Activated T-cell treated with anti-CD3 and anti-CD28 coated beads, Interleukin-2, amount 50 U/mL, for 48 hours (primary cell): ENCODE measurements at regions not wholly inside any gene's neighbourhood (a gene's known extent, or its start where the extent isn't known, plus 50 kb on each side); places are given as distances from the start of the nearest gene placed in this dataset.
"Not testable (repeated sequence)": the region's sequence is repeated elsewhere in the genome, so short reads cannot be mapped to it uniquely, and the experiment has no call there.

Experiments
- DNase-seq, 2 experiments: peaks; one replicate each; pipeline ENCODE4 v3.0.0-alpha.2; 2020

- no peak for DNase-seq
These were observed 693.5 kb upstream of the EEF2KMT start for GRCh38 chr16:5791011-5791657.

DNA sequence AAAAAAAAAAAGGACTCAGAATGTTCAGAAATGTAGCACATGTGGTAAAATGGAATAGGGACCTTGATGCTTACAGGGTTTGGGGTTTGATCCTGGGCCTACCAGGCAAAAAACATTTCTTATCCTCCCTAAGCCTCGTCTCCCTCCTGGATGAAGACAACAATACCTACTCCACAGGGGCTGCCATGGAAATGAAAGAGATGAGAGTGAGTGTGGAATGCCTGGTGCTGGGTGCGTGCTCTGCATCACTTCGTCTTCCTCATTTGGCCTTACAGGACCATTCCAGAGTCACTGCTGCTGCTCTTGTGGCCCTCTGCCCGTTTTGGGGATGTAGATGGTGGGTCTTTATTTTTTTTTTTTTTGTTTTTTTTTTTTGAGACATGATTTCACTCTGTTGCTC is 692.9 kb upstream of the EEF2KMT start:
- DNase-seq = no peak

- no peak for DNase-seq
These were observed 691.4 kb upstream of the EEF2KMT start for GRCh38 chr16:5789033-5789432.

DNA sequence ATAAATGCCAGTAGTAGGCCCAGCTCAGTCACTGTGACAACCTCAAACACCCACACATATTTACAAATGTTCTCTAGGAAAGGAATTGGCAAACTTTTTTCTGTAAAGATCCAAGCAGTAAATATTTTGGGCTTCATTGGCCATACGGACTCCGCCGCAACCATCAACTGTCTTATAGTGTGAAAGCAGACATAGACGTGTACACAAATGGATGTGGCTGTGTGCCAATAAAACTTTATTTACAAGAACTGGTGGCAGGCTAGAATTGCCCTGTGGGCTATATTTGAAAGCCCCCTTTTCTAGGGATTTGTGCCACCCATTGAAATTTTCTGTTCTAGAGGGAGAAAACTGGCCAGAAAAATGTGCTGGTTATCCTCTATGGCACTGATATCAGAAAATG is 683.8 kb upstream of the EEF2KMT start:
- no peak for DNase-seq

DNA sequence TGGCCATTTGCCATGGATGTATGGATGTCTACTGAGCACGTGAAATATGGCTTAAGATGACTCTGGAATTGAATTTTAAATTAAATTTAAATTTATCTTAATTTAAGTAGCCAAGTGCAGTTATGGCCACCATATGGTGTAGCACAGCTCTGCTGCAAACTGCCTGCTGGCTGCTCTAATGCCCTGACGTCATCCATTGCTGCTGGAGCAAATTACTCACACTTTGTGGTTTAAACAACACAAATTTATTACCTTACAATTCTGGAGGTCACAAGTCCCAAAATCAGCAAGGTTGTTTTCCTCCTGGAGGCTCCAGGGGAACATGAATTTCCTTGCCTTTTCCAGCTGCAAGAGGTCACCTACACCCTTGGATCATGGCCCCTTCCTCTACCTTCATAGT is 679.3 kb upstream of the EEF2KMT start:
- DNase-seq = no peak

GRCh38 chr16:5775916-5776315 is 678.3 kb upstream of the EEF2KMT start:
- DNase-seq = no peak

DNA sequence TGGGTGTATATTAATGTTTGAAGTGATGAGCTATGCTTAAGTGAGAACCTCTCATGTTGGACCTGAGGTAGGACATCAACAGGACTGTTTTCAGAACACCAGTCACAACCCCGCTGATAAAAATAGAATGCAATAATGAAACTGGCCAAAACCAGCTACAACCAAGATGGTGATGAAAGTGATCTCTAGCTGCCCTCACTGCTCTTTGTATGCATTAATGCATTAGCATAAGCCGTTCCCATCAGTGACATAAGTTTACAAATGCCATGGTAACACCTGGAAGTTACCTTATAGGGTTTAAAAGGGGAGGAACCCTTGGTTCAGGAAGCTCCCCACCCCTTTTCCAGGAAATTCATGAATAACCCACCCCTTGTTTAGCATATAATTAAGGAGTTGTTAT is 672.5 kb upstream of the EEF2KMT start:
- no peak for DNase-seq

DNA sequence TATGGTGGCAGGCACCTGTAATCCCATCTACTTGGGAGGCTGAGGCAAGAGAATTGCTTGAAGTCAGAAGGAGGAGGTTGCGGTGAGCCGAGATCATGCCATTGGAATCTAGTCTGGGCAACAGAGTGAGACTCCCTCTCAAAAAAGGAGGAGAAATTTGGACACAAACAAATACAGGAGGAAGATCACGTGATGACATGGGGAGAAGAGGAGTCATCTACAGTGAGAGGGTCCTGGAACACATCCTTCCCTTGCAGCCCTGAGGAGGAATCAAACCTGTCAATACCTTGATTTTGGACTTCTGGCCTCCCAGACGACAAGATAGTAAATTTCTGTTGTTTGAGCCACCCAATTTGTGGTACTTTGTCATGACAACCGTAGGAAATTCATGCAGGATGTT is 671.9 kb upstream of the EEF2KMT start:
- no peak for DNase-seq

GRCh38 chr16:5768445-5768844 is 670.9 kb upstream of the EEF2KMT start:
- no peak for DNase-seq

DNA sequence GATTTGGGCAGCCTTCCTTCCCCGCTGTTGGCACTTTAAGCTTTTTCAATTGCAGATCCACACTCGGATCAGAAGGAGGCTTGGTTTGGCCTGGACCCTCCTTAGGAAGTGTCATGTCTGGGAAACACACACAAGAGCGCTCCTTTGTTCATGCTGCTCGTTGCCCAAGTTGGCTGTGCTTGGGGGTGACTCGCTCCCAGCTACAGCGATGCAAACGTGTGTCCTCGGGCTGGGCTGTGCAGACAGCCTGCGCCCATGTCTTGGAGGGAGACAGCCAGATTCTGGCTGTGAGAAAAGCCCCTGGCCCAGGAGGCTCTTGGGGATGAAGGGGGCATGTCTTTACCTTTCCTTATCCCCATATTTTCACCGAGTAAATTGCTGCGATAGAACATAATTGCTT is 665.6 kb upstream of the EEF2KMT start:
- no peak for DNase-seq

DNA sequence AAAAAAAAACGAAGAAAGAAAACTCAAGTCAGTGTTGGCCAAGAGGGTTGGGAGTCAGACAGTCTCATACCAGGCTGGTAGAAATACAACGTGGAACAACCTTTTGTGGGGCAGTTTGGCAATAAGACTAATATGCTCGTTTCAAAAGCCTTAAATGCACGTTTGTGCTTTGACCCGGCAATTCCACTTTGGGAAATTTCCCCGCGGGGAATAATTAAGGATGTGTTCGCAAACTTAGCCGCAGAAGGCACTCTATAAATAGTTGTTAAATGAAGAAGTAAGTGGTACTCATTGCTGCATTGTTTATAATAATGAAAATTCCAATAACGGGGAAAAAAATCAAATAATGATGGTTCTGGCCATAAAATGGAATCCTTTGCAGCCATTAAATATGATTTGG is 664.8 kb upstream of the EEF2KMT start:
- DNase-seq = no peak

DNA sequence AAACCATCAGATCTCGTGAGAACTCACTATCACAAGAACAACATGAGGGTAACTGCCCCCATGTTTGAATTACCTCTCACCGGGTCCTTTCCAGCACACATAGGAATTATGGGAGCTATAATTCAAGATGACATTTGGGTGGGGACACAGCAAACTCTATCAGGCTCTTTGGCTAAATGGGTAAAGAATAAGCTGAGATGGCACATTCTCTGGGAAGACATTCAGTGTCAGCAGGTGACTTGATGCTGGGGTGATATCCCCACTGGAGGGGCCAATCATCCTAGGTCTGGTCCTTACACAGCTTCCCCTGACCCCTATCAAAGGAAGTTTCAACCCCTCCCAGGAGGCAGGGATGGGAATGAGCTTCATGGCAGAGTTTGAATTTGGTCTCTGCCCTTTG is 664.0 kb upstream of the EEF2KMT start:
- no peak for DNase-seq

GRCh38 chr16:5758281-5758680 is 660.7 kb upstream of the EEF2KMT start:
- DNase-seq = no peak

DNA sequence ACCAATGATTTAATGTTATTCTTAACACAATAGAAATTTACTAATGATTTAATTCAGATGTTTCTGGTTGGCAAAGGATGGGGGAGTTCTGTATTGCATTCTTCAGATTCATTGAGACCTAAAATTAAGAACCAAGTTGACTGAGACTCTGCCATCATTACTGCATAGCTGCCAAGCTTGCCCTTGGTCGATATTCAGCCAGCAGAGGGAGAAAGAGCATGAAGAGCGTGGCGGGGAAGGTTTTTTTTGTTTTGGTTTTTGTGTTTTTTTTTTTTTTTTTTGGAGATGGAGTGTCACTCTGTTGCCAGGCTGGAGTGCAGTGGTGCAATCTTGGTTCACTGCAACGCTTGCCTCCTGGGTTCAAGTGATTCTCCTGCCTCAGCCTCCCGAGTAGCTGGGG is 659.4 kb upstream of the EEF2KMT start:
- DNase-seq = no peak

- DNase-seq = no peak
These were observed 655.8 kb upstream of the EEF2KMT start for GRCh38 chr16:5753381-5753780.

DNA sequence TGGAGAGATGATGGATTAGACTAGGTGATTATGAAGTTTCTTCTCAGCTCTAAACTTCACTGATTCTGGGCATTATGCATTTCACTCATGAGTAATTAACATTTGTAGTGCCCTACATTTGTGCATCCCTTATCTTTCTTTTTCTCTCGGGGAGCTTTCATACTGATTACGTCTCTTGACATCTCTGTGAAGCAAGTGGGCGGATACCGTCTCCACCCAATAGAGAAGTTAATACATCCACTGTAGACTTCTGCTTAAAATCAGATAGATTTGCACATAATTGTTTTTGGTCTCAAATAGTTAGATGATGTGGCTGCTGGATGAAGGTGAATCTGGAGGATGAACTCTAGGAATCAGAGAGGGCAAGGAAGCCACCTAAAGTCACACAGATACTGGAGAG is 653.6 kb upstream of the EEF2KMT start:
- DNase-seq = no peak

GRCh38 chr16:5750439-5750838 is 652.8 kb upstream of the EEF2KMT start:
- not testable (repeated sequence) for DNase-seq

- no peak for DNase-seq
These were observed 641.0 kb upstream of the EEF2KMT start for GRCh38 chr16:5738586-5738985.

DNA sequence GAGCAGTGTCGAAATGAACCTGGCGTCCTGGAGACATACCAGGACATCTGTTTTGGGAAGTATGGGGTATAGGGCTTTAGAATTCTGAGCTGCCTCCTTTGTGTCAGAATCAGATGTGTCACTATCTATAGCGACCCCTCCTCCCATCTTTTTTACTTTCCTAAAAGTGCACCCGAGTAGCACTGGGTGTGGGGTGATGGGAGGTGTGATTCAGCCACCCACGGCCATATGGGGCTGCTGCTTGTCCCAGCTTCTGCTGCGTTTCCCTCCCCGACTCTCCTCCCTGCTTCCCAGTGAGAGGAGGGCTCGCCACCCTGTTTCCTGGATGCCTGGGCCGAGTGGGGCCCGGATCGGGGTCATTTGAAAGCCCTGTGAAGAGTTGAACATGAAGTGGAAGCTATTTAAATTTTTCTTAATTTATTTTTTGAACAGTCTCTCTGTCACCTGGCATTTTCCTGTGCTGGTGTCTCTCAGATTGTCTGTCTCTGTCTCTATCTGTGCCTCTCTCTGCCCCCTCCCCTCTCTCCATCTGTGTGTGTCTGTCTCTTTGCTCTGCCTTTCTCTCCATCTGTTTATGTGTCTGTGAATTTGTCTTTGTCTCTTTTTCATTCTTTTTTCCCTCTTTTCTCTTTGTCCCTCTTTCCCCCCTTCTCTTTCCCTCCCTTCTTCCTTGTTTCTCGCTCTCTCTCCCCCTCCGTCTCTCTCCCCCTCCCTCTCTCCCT is 638.8 kb upstream of the EEF2KMT start:
- no peak for DNase-seq

DNA sequence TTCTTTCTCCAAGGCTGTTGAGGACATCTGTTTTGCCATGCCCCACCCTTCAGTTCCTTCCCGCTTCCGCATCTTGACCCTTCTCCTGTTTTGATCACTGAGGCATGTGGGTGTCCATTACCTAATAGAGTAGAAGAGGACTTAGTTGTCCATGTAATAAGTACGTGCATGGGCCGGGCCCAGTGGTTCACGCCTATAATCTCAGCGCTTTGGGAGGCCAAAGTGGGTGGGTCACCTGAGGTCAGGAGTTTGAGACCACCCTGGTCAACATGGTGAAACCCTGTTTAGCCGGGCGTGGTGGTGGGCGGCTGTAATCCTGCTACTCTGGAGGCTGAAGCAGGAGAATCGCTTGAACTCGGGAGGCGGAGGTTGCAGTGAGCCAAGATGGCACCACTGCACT is 637.8 kb upstream of the EEF2KMT start:
- no peak for DNase-seq

- no peak for DNase-seq
These were observed 633.2 kb upstream of the EEF2KMT start for GRCh38 chr16:5730783-5731182.

- DNase-seq = no peak
These were observed 624.6 kb upstream of the EEF2KMT start for GRCh38 chr16:5722116-5722619.

DNA sequence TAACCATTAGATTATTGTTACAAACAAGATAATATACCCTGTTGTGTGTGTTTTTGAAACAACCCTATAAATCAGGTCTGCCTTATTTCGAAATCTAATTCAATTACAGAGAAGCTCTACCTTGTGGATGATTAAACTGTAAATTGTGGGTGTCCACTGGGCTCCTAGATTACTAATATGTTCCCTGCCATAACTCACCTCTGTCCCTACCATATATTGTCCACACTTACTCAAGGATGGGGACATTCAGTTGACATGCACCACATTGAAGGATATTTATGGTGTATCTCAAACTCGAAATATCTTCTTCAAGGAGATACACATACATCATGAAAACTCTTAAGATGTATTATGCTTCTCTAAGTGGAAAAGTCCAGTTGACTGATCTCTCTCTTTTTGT is 617.6 kb upstream of the EEF2KMT start:
- DNase-seq = no peak

GRCh38 chr16:5709889-5710288 is 612.3 kb upstream of the EEF2KMT start:
- no peak for DNase-seq

DNA sequence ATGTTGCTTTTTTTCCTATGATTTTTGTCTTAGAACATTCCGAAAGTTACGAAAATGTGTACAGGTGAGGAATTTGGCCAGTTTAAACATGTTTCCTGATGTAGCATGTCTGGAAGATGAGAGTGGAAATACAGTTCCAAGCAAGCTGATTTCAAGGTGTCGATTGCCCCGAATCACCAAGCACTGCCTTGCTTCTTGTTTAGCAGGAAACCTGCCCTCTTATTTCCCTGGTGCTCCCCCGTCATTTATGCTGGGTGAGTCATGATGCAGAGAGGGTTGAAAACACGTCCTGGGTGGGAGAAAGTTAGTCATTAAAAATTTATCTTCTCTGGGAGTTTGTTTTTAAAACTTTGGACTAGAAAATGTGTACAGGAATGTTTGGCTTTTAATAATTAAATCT is 608.6 kb upstream of the EEF2KMT start:
- no peak for DNase-seq
